OCI-LY7 (cell line): ENCODE measurements at regions not wholly inside any gene's neighbourhood (a gene's known extent, or its start where the extent isn't known, plus 50 kb on each side); places are given as distances from the start of the nearest gene placed in this dataset.

Experiments
- BruUV-seq: library from RNA; stranded (reverse); fragments of 400-500 nt; replicated peaks from 2 replicates; lab custom pipeline; 2021; lab: Mats Ljungman, UMichigan
- CTCF ChIA-PET: fragments of 300-600 bp; sonication (Branson Sonifier 250); formaldehyde crosslinking; loops from one replicate; lab custom pipeline; 2022; ENCODE audit warnings: antibody characterized with exemption; ENCODE audit not compliant: unreplicated experiment; lab: Charles Lee
- POLR2A ChIA-PET: fragments of 300-600 bp; sonication (Branson Sonifier 250); formaldehyde crosslinking; loops from one replicate; lab custom pipeline; 2022; ENCODE audit warnings: antibody characterized with exemption; lab: Charles Lee
- DNase-seq: peaks from one replicate; pipeline ENCODE4 v3.0.0-alpha.2; 2015; ENCODE audit warnings: low spot score
- H2AFZ ChIP-seq: fragments of 200-600 bp; sonication (generic), shearing (Covaris generic); 2 replicates; pipeline ENCODE4 v1.6.1; 2014; ENCODE audit warnings: mild to moderate bottlenecking, antibody characterized with exemption, low read length, moderate library complexity
- H3K27ac ChIP-seq: fragments of 200-600 bp; sonication (generic); 2 replicates; pipeline ENCODE4 v1.5.1; 2014; ENCODE audit warnings: mixed run types, low read depth, mild to moderate bottlenecking, moderate library complexity, low read length, inconsistent platforms; ENCODE audit not compliant: poor library complexity, severe bottlenecking
- H3K36me3 ChIP-seq: fragments of 200-600 bp; sonication (generic); 2 replicates; pipeline ENCODE4 v1.6.1; 2014; ENCODE audit warnings: mild to moderate bottlenecking, antibody characterized with exemption, low read length, moderate library complexity, mixed read lengths; ENCODE audit not compliant: insufficient read depth
- H3K4me1 ChIP-seq: fragments of 200-600 bp; sonication (generic); 2 replicates; pipeline ENCODE4 v1.5.1; 2014; ENCODE audit warnings: mild to moderate bottlenecking, low read length; ENCODE audit not compliant: insufficient read depth, poor library complexity, severe bottlenecking
- H3K4me2 ChIP-seq: fragments of 200-600 bp; sonication (generic); 2 replicates; pipeline ENCODE4 v1.6.1; 2014; ENCODE audit warnings: mild to moderate bottlenecking, low read length
- H3K4me3 ChIP-seq: fragments of 200-600 bp; sonication (generic); 2 replicates; pipeline ENCODE4 v1.5.1; 2014; ENCODE audit warnings: mild to moderate bottlenecking, low read depth, low read length; ENCODE audit not compliant: poor library complexity, severe bottlenecking
- H3K79me2 ChIP-seq: fragments of 200-600 bp; sonication (generic); 2 replicates; pipeline ENCODE4 v1.6.1; 2016; ENCODE audit warnings: low read depth, mild to moderate bottlenecking, low read length, moderate library complexity, mixed read lengths; ENCODE audit not compliant: insufficient read depth
- H3K9me2 ChIP-seq: fragments of 200-600 bp; sonication (generic); 2 replicates; pipeline ENCODE4 v1.6.1; 2016; ENCODE audit warnings: mild to moderate bottlenecking, low read length, mixed read lengths; ENCODE audit not compliant: insufficient read depth
- H3K9me3 ChIP-seq: fragments of 200-600 bp; sonication (generic); 2 replicates; pipeline ENCODE4 v1.6.1; 2014; ENCODE audit warnings: mild to moderate bottlenecking, mixed run types, low read length, mixed read lengths
- H4K20me1 ChIP-seq: fragments of 200-600 bp; sonication (generic); 2 replicates; pipeline ENCODE4 v1.6.1; 2014; ENCODE audit warnings: mild to moderate bottlenecking, antibody characterized with exemption, low read length, moderate library complexity, mixed read lengths; ENCODE audit not compliant: insufficient read depth
- EZH2phosphoT487 ChIP-seq: fragments of 200-600 bp; sonication (generic); IDR thresholded peaks from 2 replicates; pipeline ENCODE4 v1.6.1; 2018; ENCODE audit warnings: low read depth, borderline replicate concordance, mild to moderate bottlenecking, mixed run types, antibody characterized with exemption, low read length, moderate library complexity, mixed read lengths
- intact Hi-C: fragments of 100-400 bp; cut with micrococcal nuclease; formaldehyde crosslinking; loops from one replicate; pipeline ENCODE4 v1.10.0; 2022; ENCODE audit not compliant: unreplicated experiment
- TF ChIP-seq, protein P1 (sequence below): fragments of 200-600 bp; sonication (generic); conservative IDR thresholded peaks from 2 replicates; pipeline ENCODE4 v1.5.1; 2014; ENCODE audit warnings: mild to moderate bottlenecking, antibody characterized with exemption, low read length, moderate library complexity, mixed read lengths

DNA sequence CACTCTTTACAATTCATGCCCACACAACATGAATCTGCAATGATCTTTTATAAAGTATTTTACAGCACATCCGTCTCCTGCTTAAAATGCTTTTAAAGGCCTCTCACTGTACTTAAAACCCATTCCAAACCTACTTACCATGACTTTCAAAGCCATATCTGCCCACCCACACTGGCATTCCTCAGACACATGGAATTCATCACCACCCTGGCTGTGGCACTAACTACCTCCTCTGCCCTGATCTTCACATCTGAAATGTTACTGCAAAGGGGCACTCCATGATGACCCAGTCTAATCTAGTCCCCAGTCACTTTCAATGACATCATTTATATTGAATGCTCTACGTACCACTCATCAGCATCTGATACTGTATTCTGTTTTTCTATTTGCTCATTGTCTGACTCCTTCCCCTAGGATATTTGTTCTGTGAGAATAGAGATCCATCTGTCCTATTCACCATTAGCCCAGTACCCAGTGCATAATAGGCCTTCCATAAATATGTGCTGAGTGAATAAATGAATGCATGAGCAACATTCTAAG, 193.2 kb upstream of the KIF2A start:
- H4K20me1 ChIP-seq, result no peaks in the 10 kb centered on the region
- TF ChIP-seq EZH2phosphoT487, result no peak
- TF ChIP-seq, protein P1, sequence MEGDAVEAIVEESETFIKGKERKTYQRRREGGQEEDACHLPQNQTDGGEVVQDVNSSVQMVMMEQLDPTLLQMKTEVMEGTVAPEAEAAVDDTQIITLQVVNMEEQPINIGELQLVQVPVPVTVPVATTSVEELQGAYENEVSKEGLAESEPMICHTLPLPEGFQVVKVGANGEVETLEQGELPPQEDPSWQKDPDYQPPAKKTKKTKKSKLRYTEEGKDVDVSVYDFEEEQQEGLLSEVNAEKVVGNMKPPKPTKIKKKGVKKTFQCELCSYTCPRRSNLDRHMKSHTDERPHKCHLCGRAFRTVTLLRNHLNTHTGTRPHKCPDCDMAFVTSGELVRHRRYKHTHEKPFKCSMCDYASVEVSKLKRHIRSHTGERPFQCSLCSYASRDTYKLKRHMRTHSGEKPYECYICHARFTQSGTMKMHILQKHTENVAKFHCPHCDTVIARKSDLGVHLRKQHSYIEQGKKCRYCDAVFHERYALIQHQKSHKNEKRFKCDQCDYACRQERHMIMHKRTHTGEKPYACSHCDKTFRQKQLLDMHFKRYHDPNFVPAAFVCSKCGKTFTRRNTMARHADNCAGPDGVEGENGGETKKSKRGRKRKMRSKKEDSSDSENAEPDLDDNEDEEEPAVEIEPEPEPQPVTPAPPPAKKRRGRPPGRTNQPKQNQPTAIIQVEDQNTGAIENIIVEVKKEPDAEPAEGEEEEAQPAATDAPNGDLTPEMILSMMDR, result no peak
- no peaks in the 10 kb centered on the region for H3K9me3 ChIP-seq
- H3K27ac ChIP-seq, result no peak overlapping the region
- ChIA-PET CTCF (no interaction called here), POLR2A (no interaction called here)
- H3K4me2 ChIP-seq, result no peak overlapping the region
- DNase-seq, result no peak
- BruUV-seq, result no TSS peak
- no peak overlapping the region for H3K4me3 ChIP-seq
- no peaks in the 10 kb centered on the region for H3K36me3 ChIP-seq
- intact Hi-C loops, result no loop called here
- H2AFZ ChIP-seq, result no peak overlapping the region
- no peaks in the 10 kb centered on the region for H3K9me2 ChIP-seq
- no peaks in the 10 kb centered on the region for H3K4me1 ChIP-seq
- no peaks in the 10 kb centered on the region for H3K79me2 ChIP-seq

DNA sequence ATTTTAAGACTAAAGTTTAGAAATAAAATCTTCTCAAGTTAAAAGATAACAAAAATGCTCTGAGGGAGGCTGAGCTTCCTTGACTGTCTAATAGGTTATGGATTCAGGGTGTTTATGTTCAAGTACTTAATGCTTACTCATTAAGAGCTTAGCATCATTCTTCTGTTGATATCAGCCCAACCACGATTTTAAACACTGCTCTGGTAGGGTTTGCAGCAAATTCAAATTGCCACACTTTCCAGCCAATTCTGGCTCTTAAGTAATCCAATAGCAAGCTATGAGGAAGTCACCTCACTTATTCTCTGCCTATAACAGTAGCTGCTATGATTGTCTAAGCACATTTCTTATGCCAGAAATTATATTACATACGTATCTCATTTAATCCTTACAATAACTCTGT, 191.0 kb upstream of the KIF2A start:
- Histone ChIP-seq H3K36me3 (no peaks in the 10 kb centered on the region), H3K4me2 (no peak overlapping the region), H3K9me2 (no peaks in the 10 kb centered on the region), H4K20me1 (no peaks in the 10 kb centered on the region), H2AFZ (no peak overlapping the region), H3K4me3 (no peak overlapping the region), H3K4me1 (no peaks in the 10 kb centered on the region), H3K27ac (no peak overlapping the region), H3K9me3 (no peaks in the 10 kb centered on the region), H3K79me2 (no peaks in the 10 kb centered on the region)
- intact Hi-C loops, result no loop called here
- ChIA-PET POLR2A (interaction anchor here (0.6 kb wide), 1 partner anchor 184 kb away, joined by 3 read pairs; no protein-coding TSS in a partner anchor), CTCF (no interaction called here)
- BruUV-seq, result no TSS peak
- DNase-seq, result no peak
- no peak for TF ChIP-seq EZH2phosphoT487
- TF ChIP-seq, protein P1, result no peak

- no peak for DNase-seq
- no TSS peak for BruUV-seq
- ChIA-PET POLR2A (interaction anchor here (0.8 kb wide), 1 partner anchor 8 kb away, joined by 3 read pairs; no protein-coding TSS in a partner anchor), CTCF (no interaction called here)
- H2AFZ ChIP-seq, result no peak overlapping the region
- no peaks in the 10 kb centered on the region for H3K36me3 ChIP-seq
- H3K9me3 ChIP-seq, result no peaks in the 10 kb centered on the region
- H3K27ac ChIP-seq, result no peak overlapping the region
- TF ChIP-seq EZH2phosphoT487, result no peak
- TF ChIP-seq, protein P1, result no peak
- no peak overlapping the region for H3K4me3 ChIP-seq
- no peaks in the 10 kb centered on the region for H3K4me1 ChIP-seq
- H3K9me2 ChIP-seq, result no peaks in the 10 kb centered on the region
- no peaks in the 10 kb centered on the region for H3K79me2 ChIP-seq
- H3K4me2 ChIP-seq, result no peak overlapping the region
- intact Hi-C loops, result no loop called here
- no peaks in the 10 kb centered on the region for H4K20me1 ChIP-seq
Measured at GRCh38 chr5:62124266-62124665, 181.7 kb upstream of the KIF2A start.
